Thyroid gland (tissue), 4 donors: ENCODE measurements at regions not wholly inside any gene's neighbourhood (a gene's known extent, or its start where the extent isn't known, plus 50 kb on each side); places are given as distances from the start of the nearest gene placed in this dataset.

ENCODE experiments used
- POLR2A ChIP-seq, 2 donors: fragments of 450-650 bp; IDR thresholded peaks; one replicate each; pipeline ENCODE4 v1.6.1; 2017; ENCODE audit warnings: antibody characterized with exemption in 2 of 2, mild to moderate bottlenecking in 2 of 2, moderate library complexity in 1 of 2
- TF ChIP-seq, protein P1 (sequence below), 6 experiments: fragments of 200-600 bp in 3 of 6; fragments of 450-650 bp in 3 of 6; sonication (generic) in 3 of 6; IDR thresholded peaks; one replicate each; pipeline ENCODE4 v1.5.1; 2016 to 2019; ENCODE audit warnings: antibody characterized with exemption in 6 of 6, mild to moderate bottlenecking in 2 of 6, inconsistent platforms in 1 of 6, moderate library complexity in 1 of 6

DNA sequence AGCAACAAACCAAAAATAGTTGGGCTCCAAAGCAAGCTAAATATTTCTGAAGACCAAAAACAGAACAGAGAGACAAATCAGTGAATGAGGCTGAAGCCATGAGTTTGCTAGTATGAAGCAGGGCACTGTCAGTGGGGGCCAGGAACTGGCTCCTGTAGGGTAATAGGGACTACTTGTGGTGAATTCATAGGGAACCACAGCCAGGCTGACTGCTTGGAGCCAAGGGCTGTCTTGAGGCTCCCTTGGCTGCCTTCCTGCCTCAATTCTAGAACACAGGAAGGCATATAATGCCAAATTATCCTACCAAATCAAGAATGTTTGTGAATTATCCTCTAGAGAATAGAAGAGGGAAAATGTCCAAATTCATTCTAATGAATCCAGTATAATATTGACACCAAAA lies 406.0 kb downstream of the CCDC85A start:
- no peak for TF ChIP-seq POLR2A (IDR thresholded peaks at IDR 0.05)
- TF ChIP-seq, protein P1, sequence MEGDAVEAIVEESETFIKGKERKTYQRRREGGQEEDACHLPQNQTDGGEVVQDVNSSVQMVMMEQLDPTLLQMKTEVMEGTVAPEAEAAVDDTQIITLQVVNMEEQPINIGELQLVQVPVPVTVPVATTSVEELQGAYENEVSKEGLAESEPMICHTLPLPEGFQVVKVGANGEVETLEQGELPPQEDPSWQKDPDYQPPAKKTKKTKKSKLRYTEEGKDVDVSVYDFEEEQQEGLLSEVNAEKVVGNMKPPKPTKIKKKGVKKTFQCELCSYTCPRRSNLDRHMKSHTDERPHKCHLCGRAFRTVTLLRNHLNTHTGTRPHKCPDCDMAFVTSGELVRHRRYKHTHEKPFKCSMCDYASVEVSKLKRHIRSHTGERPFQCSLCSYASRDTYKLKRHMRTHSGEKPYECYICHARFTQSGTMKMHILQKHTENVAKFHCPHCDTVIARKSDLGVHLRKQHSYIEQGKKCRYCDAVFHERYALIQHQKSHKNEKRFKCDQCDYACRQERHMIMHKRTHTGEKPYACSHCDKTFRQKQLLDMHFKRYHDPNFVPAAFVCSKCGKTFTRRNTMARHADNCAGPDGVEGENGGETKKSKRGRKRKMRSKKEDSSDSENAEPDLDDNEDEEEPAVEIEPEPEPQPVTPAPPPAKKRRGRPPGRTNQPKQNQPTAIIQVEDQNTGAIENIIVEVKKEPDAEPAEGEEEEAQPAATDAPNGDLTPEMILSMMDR (IDR thresholded peaks at IDR 0.05), result no peak
